ENCODE measurements at regions not wholly inside any gene's neighbourhood (a gene's known extent, or its start where the extent isn't known, plus 50 kb on each side); places are given as distances from the start of the nearest gene placed in this dataset.

DNA sequence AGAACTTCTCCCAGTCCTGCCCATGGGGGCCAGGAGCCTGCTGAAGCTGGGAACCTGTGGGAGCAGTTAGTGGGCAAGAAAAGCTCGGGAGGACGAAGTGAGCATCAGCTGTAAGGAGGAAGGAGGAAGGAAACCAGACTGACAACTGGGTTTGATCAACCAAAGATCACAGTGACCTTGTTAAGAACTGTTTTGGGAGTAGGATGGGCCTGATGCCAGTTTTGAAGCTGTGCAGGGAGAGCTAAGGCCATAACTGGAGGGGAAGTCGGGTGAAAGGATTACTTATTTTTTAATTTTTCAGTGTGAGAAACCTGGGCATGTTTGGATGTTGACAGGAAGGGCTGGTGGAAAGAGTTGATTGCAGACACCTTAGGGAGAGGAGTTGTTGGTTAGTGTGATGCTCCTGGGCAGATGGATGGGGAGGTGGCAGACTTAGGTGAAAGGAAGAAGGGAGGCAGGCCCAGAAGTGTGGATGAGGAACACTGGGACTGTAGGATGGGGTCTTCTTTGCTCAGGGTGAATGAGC is 58.3 kb upstream of the KLF4 start:
- H3K36me3 Mint-ChIP-seq (ENCODE audit: insufficient read depth, unreplicated experiment): peaks cover 5% of the 10 kb centered on the region
- H3K4me1 ChIP-seq: peaks cover 21% of the 10 kb centered on the region
- H3K4me3 Mint-ChIP-seq (ENCODE audit: unreplicated experiment): no peak overlapping the region
- H3K27me3 ChIP-seq (replicated peaks; ENCODE audit: control insufficient read depth, insufficient read depth, low read length): no peaks in the 10 kb centered on the region
- H3K27ac Mint-ChIP-seq (ENCODE audit: unreplicated experiment): peak overlapping the region; percentile 56
- H3K36me3 ChIP-seq (ENCODE audit: control insufficient read depth, insufficient read depth, low read length): 0 out of 2 replicates have a peak, but pooled peaks cover 1% of the 10 kb centered on the region
- POLR2A ChIA-PET: no interaction called here
- CTCF ChIA-PET: no interaction called here
- H3K9me3 Mint-ChIP-seq (ENCODE audit: unreplicated experiment): no peaks in the 10 kb centered on the region
- TF ChIP-seq CTCF (IDR thresholded peaks at IDR 0.05; ENCODE audit: insufficient read depth in 1 of 2, low read depth in 1 of 2, low read length in 1 of 2, severe bottlenecking in 1 of 2, unreplicated experiment in 1 of 2): no peak
- H3K4me3 ChIP-seq (ENCODE audit: low read depth, low read length): no peak overlapping the region
- intact Hi-C loops (cut with micrococcal nuclease; ENCODE audit: unreplicated experiment): loop anchor here (1.0 to 5.0 kb wide), 3 partner anchors 41 to 61 kb away; partner anchors contain the start of gene KLF4
- DNase-seq: no peak
- no peaks in the 10 kb centered on the region for H3K9me3 ChIP-seq
- no TSS peak for BruUV-seq (replicated peaks)
- H3K4me1 Mint-ChIP-seq (ENCODE audit: low read depth, unreplicated experiment): peaks cover 33% of the 10 kb centered on the region
- H3K27me3 Mint-ChIP-seq (ENCODE audit: insufficient read depth, unreplicated experiment): no peaks in the 10 kb centered on the region

DNA sequence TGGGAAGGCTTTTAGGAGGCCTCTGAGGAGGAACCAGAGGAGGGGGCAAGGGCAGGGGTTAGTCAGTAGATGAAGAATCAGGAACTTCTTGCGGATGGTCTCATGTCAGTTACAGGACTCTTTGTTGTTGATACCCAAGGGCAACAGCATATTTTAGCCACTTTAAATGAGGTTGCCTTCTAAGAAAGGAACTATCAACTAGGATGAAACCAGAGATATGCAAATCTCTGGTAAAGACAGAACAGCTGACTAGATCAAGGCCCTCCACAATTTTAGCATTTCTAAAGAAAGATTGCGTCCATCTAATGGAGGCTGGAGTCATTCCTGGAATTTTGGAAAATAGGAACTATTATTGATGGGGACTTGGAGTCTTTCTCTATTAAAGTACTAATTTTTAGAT is 57.7 kb upstream of the KLF4 start:
- no peaks in the 10 kb centered on the region for H3K9me3 ChIP-seq
- 0 out of 2 replicates have a peak, but pooled peaks cover 1% of the 10 kb centered on the region for H3K36me3 ChIP-seq (ENCODE audit: control insufficient read depth, insufficient read depth, low read length)
- no peak overlapping the region for H3K4me3 ChIP-seq (ENCODE audit: low read depth, low read length)
- Mint-ChIP-seq H3K4me3 (ENCODE audit: unreplicated experiment) (no peak overlapping the region), H3K4me1 (ENCODE audit: low read depth, unreplicated experiment) (peaks cover 33% of the 10 kb centered on the region), H3K9me3 (ENCODE audit: unreplicated experiment) (no peaks in the 10 kb centered on the region), H3K27me3 (ENCODE audit: insufficient read depth, unreplicated experiment) (no peaks in the 10 kb centered on the region), H3K36me3 (ENCODE audit: insufficient read depth, unreplicated experiment) (peaks cover 5% of the 10 kb centered on the region), H3K27ac (ENCODE audit: unreplicated experiment) (peak overlapping the region; percentile 56)
- no peaks in the 10 kb centered on the region for H3K27me3 ChIP-seq (replicated peaks; ENCODE audit: control insufficient read depth, insufficient read depth, low read length)
- ChIA-PET POLR2A (no interaction called here), CTCF (no interaction called here)
- DNase-seq: no peak
- intact Hi-C loops (cut with micrococcal nuclease; ENCODE audit: unreplicated experiment): loop anchor here (1.0 to 5.0 kb wide), 3 partner anchors 40 to 60 kb away; partner anchors contain the start of gene KLF4
- no TSS peak for BruUV-seq (replicated peaks)
- no peak for TF ChIP-seq CTCF (IDR thresholded peaks at IDR 0.05; ENCODE audit: insufficient read depth in 1 of 2, low read depth in 1 of 2, low read length in 1 of 2, severe bottlenecking in 1 of 2, unreplicated experiment in 1 of 2)
- peaks cover 21% of the 10 kb centered on the region for H3K4me1 ChIP-seq

DNA sequence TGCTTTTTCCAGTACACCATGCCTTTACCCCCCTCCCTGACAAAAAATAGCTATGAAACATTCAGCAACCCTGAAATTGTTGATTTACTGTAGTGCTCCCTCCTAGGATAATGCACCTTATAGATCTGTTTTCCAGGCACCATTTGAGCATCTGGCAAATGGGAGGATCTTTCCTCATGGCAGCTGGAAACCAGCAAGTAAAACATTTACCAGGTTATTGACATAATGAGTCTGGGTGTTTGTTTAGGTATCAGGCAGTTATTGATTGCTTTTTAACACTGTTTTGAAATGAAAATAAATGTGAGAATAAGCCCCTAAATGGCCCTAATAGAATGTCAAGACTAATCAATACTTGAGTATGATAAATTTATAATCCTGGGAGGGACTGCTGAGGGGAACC is 57.3 kb upstream of the KLF4 start:
- CTCF ChIA-PET: no interaction called here
- H3K27ac Mint-ChIP-seq (ENCODE audit: unreplicated experiment): no peak overlapping the region
- no peaks in the 10 kb centered on the region for H3K9me3 Mint-ChIP-seq (ENCODE audit: unreplicated experiment)
- peaks cover 21% of the 10 kb centered on the region for H3K4me1 ChIP-seq
- peaks cover 33% of the 10 kb centered on the region for H3K4me1 Mint-ChIP-seq (ENCODE audit: low read depth, unreplicated experiment)
- 0 out of 2 replicates have a peak, but pooled peaks cover 1% of the 10 kb centered on the region for H3K36me3 ChIP-seq (ENCODE audit: control insufficient read depth, insufficient read depth, low read length)
- BruUV-seq (replicated peaks): no TSS peak
- H3K27me3 Mint-ChIP-seq (ENCODE audit: insufficient read depth, unreplicated experiment): no peaks in the 10 kb centered on the region
- intact Hi-C loops (cut with micrococcal nuclease; ENCODE audit: unreplicated experiment): loop anchor here (1.0 to 5.0 kb wide), 3 partner anchors 40 to 60 kb away; partner anchors contain the start of gene KLF4
- H3K4me3 Mint-ChIP-seq (ENCODE audit: unreplicated experiment): no peak overlapping the region
- peaks cover 5% of the 10 kb centered on the region for H3K36me3 Mint-ChIP-seq (ENCODE audit: insufficient read depth, unreplicated experiment)
- H3K27me3 ChIP-seq (replicated peaks; ENCODE audit: control insufficient read depth, insufficient read depth, low read length): no peaks in the 10 kb centered on the region
- POLR2A ChIA-PET: no interaction called here
- no peak for DNase-seq
- no peak overlapping the region for H3K4me3 ChIP-seq (ENCODE audit: low read depth, low read length)
- no peak for TF ChIP-seq CTCF (IDR thresholded peaks at IDR 0.05; ENCODE audit: insufficient read depth in 1 of 2, low read depth in 1 of 2, low read length in 1 of 2, severe bottlenecking in 1 of 2, unreplicated experiment in 1 of 2)
- no peaks in the 10 kb centered on the region for H3K9me3 ChIP-seq

Data from Caco-2 (cell line).